ENCODE measurements at regions not wholly inside any gene's neighbourhood (a gene's known extent, or its start where the extent isn't known, plus 50 kb on each side); places are given as distances from the start of the nearest gene placed in this dataset.

DNA sequence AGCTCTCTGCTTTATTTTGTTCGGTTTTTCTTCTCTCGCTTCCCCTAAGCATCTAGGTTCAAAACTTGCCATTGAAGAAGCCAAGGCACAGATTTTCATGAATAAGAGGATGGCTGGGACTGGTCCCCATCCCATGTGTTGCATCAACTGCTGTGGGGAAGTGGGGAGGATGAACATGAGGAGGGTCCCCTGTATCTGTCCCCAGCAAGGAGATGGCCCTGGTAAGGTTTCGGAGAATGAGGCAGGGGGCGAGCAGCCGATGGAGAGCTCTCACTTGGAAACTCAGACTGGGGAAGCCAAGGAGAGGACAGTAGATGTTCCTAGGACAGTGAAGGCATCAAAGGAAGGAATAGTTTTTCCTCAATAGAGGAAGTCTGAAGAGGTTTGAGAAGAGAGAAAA, 142.0 kb upstream of the ATP2B2 start:
- Histone ChIP-seq H3K4me1 (ENCODE audit: insufficient read depth) (no peaks in the 10 kb centered on the region), H3K9me2 (ENCODE audit: insufficient read depth) (no peaks in the 10 kb centered on the region), H3K79me2 (replicated peaks; ENCODE audit: insufficient read depth) (no peaks in the 10 kb centered on the region), H3K27me3 (ENCODE audit: insufficient read depth) (no peaks in the 10 kb centered on the region), H3K4me2 (no peak overlapping the region), H3K4me3 (no peak overlapping the region), H3K27ac (ENCODE audit: low read depth) (no peak overlapping the region), H3K36me3 (ENCODE audit: insufficient read depth) (no peaks in the 10 kb centered on the region), H3F3A (replicated peaks; ENCODE audit: low read depth) (no peaks in the 10 kb centered on the region), H4K20me1 (replicated peaks; ENCODE audit: insufficient read depth) (no peaks in the 10 kb centered on the region), H2AFZ (no peak overlapping the region)
- Mint-ChIP-seq H3K36me3 (ENCODE audit: low read depth) (no peaks in the 10 kb centered on the region), H3K4me1 (no peaks in the 10 kb centered on the region), H3K27ac (no peak overlapping the region), H3K27me3 (ENCODE audit: insufficient read depth, low read depth, poor library complexity) (peaks cover 2% of the 10 kb centered on the region), H3K4me3 (no peak overlapping the region), H3K9me3 (peaks cover 4% of the 10 kb centered on the region; the same call in 2 of the 3 replicates)
- DNase-seq (ENCODE audit: low spot score) (no peak), ATAC-seq (no peak)
- TF ChIP-seq POLR2AphosphoS5 (IDR thresholded peaks at IDR 0.05; ENCODE audit: low read depth): no peak
- TF ChIP-seq CREB1 (CRISPR knock-in tag; IDR thresholded peaks at IDR 0.05; ENCODE audit: low read depth): no peak

DNA sequence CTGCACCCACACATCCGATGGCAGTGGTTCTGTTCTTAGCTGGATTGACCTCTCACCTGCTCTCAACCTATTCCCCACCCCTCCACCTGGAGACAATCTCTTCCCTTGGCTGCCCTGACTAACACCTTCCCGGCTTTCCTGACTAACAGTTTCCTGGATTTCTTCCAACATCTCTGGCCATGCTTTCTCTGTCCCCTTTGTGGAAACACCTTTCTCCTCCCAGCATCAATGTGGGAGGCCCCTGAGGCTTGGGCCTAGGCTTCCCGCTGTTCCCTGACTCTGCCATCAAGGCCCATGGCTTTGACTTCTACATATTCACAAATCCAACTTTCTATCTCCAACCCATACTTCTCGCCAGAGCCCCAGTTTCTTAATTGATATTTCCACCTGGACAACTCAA, 142.8 kb upstream of the ATP2B2 start:
- no peaks in the 10 kb centered on the region for H3K4me1 ChIP-seq (ENCODE audit: insufficient read depth)
- Mint-ChIP-seq H3K4me1 (no peaks in the 10 kb centered on the region), H3K36me3 (ENCODE audit: low read depth) (no peaks in the 10 kb centered on the region), H3K27ac (no peak overlapping the region), H3K4me3 (no peak overlapping the region), H3K27me3 (ENCODE audit: insufficient read depth, low read depth, poor library complexity) (peaks cover 2% of the 10 kb centered on the region), H3K9me3 (peaks cover 4% of the 10 kb centered on the region; the same call in 2 of the 3 replicates)
- H3K4me3 ChIP-seq: no peak overlapping the region
- H2AFZ ChIP-seq: no peak overlapping the region
- no peaks in the 10 kb centered on the region for H3K27me3 ChIP-seq (ENCODE audit: insufficient read depth)
- no peaks in the 10 kb centered on the region for H4K20me1 ChIP-seq (replicated peaks; ENCODE audit: insufficient read depth)
- no peaks in the 10 kb centered on the region for H3K36me3 ChIP-seq (ENCODE audit: insufficient read depth)
- H3K27ac ChIP-seq (ENCODE audit: low read depth): no peak overlapping the region
- H3K4me2 ChIP-seq: no peak overlapping the region
- H3F3A ChIP-seq (replicated peaks; ENCODE audit: low read depth): no peaks in the 10 kb centered on the region
- H3K79me2 ChIP-seq (replicated peaks; ENCODE audit: insufficient read depth): no peaks in the 10 kb centered on the region
- no peak for ATAC-seq
- no peaks in the 10 kb centered on the region for H3K9me2 ChIP-seq (ENCODE audit: insufficient read depth)
- DNase-seq (ENCODE audit: low spot score): no peak
- no peak for TF ChIP-seq CTCF (conservative IDR thresholded peaks at IDR 0.05; ENCODE audit: low read depth in 2 of 2)
- TF ChIP-seq ETS1 (IDR thresholded peaks at IDR 0.05): no peak
- no peak for TF ChIP-seq ZNF331 (CRISPR knock-in tag; IDR thresholded peaks at IDR 0.05; ENCODE audit: low read depth)
- no peak for TF ChIP-seq ZNF114 (CRISPR knock-in tag; IDR thresholded peaks at IDR 0.05)
- TF ChIP-seq CREB1 (CRISPR knock-in tag; IDR thresholded peaks at IDR 0.05; ENCODE audit: low read depth): no peak
- TF ChIP-seq EZH2phosphoT487 (IDR thresholded peaks at IDR 0.05; ENCODE audit: unreplicated experiment): no peak
- TF ChIP-seq, protein P1, sequence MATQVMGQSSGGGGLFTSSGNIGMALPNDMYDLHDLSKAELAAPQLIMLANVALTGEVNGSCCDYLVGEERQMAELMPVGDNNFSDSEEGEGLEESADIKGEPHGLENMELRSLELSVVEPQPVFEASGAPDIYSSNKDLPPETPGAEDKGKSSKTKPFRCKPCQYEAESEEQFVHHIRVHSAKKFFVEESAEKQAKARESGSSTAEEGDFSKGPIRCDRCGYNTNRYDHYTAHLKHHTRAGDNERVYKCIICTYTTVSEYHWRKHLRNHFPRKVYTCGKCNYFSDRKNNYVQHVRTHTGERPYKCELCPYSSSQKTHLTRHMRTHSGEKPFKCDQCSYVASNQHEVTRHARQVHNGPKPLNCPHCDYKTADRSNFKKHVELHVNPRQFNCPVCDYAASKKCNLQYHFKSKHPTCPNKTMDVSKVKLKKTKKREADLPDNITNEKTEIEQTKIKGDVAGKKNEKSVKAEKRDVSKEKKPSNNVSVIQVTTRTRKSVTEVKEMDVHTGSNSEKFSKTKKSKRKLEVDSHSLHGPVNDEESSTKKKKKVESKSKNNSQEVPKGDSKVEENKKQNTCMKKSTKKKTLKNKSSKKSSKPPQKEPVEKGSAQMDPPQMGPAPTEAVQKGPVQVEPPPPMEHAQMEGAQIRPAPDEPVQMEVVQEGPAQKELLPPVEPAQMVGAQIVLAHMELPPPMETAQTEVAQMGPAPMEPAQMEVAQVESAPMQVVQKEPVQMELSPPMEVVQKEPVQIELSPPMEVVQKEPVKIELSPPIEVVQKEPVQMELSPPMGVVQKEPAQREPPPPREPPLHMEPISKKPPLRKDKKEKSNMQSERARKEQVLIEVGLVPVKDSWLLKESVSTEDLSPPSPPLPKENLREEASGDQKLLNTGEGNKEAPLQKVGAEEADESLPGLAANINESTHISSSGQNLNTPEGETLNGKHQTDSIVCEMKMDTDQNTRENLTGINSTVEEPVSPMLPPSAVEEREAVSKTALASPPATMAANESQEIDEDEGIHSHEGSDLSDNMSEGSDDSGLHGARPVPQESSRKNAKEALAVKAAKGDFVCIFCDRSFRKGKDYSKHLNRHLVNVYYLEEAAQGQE (IDR thresholded peaks at IDR 0.05; ENCODE audit: unreplicated experiment): no peak
- TF ChIP-seq POLR2AphosphoS5 (IDR thresholded peaks at IDR 0.05; ENCODE audit: low read depth): no peak
- no peak for TF ChIP-seq JUNB (IDR thresholded peaks at IDR 0.05; ENCODE audit: unreplicated experiment)
- no peak for TF ChIP-seq EZH2 (IDR thresholded peaks at IDR 0.05; ENCODE audit: low read depth, unreplicated experiment)
- TF ChIP-seq STAT1 (IDR thresholded peaks at IDR 0.05; ENCODE audit: unreplicated experiment): no peak
